HPDE6-E6E7 (cell line): ENCODE measurements at regions not wholly inside any gene's neighbourhood (a gene's known extent, or its start where the extent isn't known, plus 50 kb on each side); places are given as distances from the start of the nearest gene placed in this dataset.

Source experiments
- DNase-seq: peaks from one replicate; pipeline ENCODE4 v3.0.0; 2011; ENCODE audit warnings: missing footprints; ENCODE audit errors: extremely low spot score

DNA sequence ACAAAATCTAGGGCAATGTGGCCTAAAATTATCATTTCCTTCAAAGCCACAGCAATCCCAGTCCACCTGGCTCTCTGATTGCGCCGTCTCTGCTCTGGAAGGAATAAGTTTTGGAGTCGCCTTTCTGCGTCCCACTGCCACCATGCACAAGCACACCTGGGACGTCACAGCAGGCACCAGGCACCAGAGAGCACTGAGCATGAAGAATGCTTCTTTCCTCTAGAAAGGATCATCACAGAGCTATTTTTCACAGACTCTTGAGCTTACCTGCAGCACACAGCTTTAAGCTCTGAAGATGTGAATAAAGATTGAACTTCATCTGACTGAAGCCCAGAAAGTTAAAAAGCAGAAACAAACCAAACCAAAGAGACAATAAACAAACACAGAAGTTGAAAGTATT lies 170.0 kb upstream of the PPARGC1A start:
- DNase-seq, result no peak

DNA sequence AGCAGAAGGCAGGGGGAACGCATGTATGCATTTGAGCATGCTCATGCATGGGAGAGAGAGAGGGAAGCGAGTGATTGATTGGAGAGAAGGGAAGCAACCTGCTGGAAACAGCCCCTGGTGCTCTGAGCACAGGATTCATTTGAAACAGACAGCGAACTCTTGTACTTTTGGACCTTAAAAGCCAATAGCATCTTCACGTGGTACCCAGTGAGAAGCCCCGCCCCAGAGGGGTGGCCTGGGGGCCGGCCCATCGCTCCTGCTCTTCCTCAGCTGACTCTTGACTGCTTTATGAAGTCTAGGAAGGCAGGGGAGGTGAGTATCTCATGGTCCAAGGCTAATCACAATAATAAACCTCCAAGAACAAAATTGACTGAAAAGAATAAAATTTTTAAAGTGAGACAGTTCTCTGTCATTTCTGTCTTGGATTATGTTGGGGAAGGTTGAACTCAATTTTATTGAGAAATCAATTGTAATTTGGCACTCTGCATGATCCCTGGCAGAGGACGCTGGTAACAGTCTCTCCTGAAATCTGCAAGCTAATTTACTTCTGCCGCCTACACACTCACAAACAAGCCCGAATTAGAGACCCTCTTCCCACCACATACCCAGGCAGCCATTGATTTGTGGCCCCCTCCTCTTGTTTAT lies 168.2 kb upstream of the PPARGC1A start:
- DNase-seq, result no peak

DNA sequence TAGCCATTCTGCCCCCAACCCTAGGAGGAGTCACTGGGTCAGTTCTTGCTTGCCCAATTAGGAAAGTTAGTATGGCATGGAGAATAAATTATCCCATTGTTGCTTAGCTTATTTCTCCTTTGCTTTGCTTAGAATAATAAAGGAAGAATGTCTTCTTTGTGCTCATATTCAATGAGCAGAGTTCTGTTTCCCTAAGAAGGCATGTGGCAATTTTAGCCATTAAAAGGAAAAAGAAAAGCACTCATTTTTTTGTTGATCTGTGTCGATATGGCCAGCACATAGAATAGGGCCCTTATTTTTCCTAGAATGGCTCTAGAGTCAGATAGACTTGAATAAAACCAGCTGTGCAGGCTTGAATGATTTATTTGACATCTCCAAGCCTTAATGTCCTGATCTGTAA lies 166.4 kb upstream of the PPARGC1A start:
- no peak for DNase-seq

DNA sequence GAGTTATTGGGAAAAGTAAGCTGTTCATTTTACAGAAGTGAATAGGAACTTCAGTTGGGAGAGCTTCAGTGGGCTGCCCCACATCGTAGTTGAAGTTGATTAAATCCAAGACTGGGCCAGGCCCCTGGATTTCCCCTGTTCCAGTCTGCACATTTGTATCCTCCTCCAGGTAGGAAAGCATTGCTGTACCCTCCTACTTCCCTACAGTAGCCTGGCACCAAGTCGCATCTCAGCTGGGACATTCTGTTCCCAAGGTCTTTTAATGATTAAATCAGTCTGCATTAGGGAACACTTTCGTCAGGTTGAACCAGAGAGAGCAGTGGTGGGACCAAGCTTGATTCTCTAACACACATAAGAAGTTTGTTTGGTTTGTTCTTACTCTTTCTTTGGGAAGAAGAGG lies 165.8 kb upstream of the PPARGC1A start:
- no peak for DNase-seq

DNA sequence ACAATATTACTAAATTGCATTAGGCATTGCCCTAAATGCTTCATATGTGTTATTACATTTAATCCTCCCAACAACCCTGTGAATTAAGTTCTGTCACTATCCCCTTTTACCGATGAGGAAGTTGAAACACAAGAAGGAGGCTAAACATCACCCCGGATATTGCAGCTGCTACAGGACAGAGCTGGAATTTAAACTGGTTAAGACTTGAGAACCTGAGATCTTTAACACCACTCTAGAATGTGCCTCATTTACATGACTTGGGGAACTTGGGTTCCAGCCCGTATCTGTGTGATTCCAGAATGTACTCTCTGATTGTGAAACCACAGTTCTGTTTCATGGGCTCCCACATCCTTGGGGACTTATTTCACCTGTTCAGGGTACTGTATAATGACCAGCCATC lies 165.1 kb upstream of the PPARGC1A start:
- DNase-seq, result no peak

DNA sequence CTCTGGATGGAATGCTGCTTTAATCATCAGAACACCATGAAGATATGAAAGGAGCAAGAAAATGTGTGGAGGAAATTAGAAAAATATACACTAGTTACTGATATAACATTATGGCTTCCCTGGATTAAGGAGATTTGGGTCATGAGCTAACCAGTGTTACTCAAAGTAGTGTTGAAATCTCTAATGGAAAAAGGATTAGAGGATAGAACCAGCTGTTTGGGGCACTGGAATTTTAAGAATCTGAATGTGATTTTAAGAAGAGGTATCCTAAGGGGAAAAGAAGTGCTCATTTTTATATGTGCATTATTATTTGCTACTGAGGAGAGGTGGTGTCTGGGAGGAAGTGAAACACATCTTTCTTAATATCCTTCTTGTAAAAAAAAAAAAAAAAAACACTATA lies 164.1 kb upstream of the PPARGC1A start:
- no peak for DNase-seq

DNA sequence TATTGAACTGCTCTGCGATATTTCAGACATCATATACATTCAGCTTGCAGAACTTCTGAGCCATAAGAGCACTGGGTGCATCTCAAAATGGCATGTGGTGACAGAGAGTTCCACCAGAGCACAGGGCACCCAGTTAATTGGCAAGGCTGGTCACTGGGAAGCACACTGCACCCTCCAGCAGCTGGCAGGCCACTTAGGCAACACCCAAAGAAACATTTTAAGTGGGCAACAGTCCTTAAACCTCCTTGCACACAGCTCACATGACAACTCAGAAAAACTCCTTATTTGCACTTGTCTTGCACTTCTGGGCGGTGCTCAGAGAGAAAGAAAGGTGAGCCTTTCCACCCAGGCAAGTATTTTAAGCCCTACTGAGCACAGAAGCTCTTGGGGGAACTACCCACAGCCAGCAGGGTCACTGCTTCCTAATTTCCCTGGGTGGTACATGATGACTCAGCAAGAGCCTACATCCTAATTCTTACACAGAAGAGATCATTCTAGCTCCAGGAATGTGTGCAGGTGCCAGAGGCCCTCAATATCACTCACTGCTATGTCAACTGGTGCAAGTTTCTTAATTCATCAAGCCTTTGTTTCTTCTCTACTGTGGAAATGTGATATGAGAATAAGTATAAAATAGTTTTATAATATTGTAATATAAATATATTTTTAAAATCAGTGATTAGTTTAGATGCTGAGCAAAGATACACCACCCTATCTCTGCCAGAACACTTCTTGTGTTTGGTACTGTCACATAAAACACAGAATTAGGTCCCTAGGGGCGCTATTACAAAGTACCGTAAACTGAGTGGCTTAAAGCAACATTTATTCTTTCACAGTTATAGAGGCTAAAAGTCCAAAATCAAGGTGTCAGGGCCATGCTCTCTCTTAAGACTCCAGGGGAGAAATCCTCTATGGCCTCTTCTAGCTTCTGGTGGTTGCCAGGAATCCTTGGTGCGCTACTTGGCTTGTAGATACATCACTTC lies 155.1 kb upstream of the PPARGC1A start:
- no peak for DNase-seq

DNA sequence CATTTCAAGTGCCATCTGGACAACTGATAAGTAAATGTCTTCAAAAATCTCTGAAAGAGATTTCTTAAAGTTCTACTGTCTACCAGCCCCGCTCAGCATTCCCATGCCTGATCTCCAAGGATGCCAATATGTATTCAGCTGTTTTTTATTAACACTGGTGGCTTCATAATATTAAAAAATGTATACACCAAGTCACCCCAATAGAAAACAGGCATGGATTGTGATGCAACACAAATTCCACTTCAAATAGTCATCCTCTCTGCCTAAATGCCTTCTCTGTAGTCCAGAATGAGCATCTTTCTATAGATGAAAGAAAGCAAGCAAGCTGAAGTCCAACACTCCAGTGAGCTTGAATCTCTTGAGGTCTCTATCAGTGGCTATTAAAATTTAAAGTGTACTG lies 152.2 kb upstream of the PPARGC1A start:
- no peak for DNase-seq

DNA sequence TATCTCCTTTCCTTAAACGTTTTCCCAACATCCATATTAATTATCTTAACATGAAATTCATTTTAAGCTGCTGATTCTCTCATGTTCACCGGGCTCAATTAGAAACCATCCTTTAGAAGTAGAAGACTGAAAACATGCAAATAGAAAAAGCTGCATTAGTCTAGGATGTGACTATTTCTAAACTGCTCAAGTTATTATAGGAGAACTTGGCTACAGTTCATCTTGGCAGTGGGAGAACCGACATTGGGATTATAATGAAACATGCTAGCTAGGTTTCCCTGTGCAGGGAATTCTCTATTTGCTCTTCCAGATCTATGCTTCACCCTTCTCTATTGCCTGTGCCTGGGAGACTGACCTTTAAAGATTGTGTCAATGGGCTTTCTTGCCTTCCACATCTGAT lies 151.0 kb upstream of the PPARGC1A start:
- no peak for DNase-seq

DNA sequence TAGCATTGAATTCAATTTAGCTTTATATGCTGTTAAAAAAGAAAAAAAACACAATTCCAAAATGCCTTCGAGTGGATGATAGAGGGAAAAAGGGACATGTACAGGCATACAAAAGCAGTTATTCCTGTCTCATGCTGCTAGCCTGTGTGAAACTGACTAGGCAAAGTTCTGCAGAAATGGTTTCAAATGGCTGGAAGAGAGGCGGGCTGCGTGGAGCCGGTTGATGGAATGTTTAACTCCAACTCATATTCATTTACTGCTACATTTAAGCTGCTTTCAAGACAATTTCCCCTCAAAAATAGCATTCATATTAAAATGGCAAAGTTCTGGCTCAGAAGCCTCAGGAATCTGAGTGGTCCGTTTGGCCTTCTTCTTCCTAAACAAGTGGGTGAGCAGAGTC lies 143.8 kb upstream of the PPARGC1A start:
- no peak for DNase-seq

DNA sequence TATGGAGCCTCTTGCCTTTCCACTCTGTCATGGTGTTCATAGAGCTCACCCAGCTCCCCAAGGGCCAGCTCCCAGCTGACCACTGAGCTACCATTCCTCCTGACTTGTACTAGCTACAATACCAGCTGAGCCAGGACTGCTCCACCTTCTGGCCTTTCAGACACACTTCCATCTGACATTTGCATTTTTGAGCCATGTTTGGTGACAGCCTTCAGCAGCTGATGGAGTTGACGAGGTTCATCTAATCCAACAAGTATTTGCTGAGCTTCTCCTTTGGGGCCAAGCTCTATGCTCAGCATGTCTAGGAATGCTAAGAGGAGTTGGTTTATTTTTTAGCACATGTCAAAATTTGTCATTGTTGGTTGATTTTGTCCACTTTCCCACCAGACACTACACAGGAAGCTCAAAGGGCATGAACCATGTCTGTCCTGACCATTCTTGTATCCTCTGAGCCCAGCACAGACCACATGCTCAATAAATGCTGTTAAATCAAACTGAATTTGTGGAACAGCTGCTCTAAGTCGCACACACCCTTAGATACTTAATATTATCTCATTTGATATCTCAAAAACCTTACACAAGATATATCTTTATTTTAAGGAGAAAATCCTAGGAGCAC lies 142.6 kb upstream of the PPARGC1A start:
- no peak for DNase-seq

DNA sequence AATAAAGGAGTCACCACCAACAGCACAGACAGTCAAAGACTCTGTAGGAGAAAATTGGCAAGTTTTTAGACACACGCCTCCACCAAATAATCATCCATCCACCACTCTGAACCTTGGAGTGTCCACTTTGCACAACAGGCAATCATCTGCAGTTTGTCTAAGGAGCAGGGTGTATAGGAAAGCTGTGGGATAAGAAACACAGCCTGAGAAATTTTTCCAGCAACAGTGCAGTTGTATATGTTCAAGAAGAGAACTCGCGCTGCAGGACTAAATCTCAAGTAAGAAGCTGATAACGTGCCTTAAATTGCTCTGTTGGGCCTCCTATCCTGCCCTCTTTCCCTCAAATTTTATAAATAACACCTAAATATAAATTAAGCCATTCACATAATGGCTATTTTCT lies 136.7 kb upstream of the PPARGC1A start:
- no peak for DNase-seq

DNA sequence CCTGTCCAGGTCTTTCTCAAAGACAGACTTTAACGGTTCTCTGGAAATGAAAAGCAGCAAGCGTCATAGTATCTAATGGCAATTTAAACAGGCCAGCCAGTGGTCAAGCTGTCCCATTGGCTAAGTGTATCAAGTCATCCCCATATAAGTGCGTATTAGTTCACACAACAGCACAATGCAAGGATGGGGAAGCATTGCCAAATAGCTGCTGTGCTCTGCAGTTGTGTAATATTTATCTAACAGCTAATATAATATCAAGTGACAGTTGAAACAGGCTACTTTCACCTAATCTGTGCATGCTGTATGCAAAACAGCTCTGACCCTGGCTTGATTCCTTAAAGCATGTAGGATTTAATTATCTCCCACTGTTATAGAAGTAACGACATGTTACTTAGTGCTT lies 134.8 kb upstream of the PPARGC1A start:
- no peak for DNase-seq

DNA sequence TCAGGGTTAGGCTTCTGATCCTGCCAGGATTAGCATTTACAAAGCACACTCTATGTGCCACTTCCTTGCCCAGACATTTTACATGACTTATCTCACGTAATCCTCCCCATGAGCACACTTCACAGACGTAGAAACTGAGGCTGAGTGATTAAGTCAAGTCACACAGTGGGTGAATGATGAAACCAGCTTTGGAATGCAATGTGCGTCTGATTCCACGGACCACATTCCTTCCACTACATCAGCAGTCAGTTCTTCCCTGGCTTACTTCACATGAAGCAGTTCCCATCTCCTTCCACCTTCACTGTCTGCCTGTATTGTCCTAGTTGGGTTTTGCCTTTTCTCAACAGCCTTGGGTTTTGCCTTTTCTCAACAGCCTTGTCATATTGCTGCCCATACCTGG lies 134.3 kb upstream of the PPARGC1A start:
- no peak for DNase-seq

DNA sequence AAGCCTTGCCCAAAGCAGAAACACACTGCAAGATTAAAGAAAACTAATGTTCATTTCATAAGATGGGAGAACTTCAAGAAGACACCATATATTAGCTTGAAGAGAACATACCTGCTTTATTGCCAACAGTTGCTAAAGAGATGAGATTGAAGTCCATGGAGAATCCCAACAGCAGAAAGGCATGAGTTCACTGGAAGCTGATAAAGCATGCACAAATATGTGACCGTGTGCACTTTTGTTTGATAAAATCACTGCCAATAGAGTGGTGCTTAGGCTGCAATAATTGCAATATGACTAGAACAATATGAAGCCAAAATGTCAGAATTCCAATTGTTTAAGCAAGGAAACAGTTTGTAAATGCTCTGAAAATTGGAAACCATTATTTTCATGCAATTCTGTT lies 125.9 kb upstream of the PPARGC1A start:
- DNase-seq, result no peak

DNA sequence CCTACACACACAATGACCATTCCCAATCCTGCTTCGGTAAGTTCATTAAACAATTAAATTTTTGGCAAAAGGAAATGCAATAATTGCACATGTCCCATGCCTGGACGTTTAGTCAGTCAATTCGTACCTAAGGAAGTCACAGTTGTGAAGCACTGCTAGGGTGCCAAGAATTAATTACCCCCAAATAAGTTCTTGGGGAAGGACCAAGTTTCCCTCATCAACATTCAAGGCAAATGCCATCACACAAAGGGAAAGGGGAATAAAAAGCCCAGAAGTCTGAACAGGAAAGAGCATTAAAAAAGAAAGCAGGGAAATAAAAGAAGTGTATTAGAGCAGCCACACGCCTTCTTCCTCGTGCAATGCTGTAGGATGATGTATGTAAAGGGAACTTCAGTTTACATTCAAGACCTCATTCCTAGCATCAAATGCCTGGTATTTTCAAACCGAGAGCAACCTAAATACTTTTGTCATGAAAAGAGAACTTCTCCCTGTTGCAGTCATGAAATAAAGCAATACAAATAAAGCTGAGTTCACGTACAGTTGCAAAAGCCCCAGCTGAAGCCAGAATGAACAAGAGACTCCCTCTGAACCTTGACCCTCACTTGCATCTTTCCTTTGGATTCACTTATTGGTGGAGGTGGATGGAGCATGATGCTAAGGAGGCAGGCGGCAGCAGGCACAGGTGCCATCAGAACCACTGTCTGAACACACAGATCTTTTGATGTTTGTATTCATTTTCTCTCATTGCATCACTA lies 124.0 kb upstream of the PPARGC1A start:
- no peak for DNase-seq

DNA sequence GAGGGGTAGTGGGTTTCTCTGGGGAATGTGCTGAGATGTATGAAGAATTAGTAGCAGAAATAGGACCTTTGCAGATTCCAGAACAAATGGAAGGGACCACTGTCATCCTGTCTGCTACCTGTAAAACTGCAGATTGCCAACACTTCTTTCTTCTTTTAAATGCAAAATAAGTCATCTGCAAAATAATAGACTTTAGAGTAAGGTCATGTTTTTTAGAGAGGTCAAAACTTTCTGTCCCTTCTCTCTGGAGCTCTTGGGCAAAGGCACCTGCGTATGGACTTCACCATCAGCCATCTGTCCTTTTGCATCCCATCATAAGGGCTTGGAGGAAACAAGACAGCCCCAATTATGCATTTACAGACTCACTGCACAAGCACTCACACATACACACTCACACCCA lies 121.1 kb upstream of the PPARGC1A start:
- no peak for DNase-seq

DNA sequence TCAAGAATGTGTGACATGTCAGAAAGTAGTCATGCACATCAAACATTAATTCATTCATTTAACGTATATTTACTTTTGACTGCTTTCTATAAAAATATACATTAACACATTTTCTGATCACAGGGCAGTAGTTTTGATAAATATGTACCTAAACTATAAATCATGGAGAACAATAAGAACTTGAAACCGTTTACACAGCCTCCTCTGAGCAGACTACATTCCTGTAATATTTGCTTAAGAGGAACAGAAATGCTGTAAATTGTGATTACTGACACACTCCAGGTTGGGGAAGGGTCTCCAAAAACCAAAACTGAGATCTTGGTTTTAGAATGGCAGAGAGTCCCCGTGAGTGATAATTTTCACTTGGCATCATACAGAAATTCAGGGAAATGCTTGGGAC lies 120.7 kb upstream of the PPARGC1A start:
- no peak for DNase-seq

DNA sequence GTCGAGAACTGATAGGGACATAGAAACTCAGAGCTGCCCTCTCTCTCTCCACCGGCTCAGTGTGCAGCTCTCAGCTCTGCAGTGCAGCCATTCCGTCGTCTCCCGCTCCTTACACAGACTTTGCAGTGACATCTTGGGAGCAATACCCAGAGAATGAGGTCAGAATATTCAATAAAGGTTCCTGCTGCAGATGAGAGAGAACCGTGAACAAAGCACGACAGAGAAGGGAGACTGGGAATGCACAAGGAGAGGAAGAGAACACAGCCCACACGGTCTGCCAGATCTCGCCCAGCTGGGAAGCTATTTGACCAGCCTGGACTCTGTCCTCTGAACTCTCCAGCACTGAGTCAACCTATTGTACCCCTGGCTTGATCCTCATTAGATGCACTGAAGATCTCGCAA lies 118.0 kb upstream of the PPARGC1A start:
- DNase-seq, result no peak

DNA sequence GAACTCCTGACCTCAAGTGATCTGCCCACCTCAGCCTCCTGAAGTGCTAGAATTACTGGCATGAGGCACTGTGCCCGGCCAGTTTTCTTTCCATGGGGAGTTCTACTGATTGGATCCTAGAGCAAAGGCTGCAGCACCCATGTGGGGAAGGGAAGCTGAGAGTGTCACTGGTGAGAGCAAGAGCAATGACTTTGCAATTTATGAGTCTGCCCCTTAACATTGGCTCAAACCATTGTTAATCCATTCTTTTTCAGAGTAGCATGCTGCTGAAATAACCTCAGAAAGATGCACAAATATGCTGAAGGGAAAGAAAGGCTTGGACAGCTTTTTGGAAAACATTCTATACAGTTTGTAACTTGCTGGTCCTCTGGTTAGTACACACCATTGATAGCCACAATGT lies 116.4 kb upstream of the PPARGC1A start:
- DNase-seq, result no peak

DNA sequence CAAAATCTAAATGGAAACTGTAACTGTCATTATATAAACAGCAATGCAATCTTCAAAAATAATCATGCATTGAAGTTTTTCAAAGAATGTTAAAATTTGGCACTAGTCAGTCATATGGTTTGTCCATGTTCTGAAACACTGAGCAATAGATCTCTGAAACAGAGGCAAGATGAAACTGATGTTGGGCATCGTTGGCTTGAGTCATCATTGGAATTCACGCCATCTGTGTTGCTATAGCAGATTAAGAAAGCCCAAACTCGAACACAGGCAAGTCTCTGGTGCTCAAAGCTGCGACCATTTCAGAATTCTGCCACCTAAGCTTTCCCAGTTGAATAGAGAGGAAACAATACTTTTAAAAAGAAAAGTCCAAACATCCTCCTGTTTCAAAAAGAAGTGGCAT lies 114.1 kb upstream of the PPARGC1A start:
- DNase-seq, result no peak

DNA sequence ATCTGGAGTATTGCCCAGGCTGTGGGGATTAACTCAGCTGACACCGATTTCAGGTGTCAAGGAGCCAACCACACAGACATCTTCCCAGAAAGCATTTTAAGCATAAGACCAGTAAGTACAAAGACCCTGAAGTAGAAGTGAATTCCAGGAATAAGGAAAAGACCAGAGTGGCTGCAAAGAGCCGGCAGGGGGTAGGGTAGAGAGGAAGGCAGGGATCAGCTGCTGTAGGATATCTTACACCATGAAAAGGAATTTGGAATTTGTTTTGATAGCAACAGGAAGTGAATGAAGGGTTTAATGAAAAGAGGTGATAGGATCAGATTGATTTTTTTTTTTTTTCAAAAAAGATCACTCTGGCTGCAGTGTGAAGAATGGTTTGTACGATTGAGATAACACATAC lies 113.6 kb upstream of the PPARGC1A start:
- DNase-seq, result no peak
